GM12874 (cell line): ENCODE measurements at regions not wholly inside any gene's neighbourhood (a gene's known extent, or its start where the extent isn't known, plus 50 kb on each side); places are given as distances from the start of the nearest gene placed in this dataset.

Source experiments
- CTCF ChIP-seq: IDR thresholded peaks from 2 replicates; pipeline ENCODE4 v1.5.1; 2011; ENCODE audit warnings: low read depth, mild to moderate bottlenecking, control low read depth, low read length, moderate library complexity; ENCODE audit not compliant: insufficient read depth

- TF ChIP-seq CTCF, result no peak
These were observed 152.6 kb upstream of the MEX3C start for GRCh38 chr18:51350081-51350480.

GRCh38 chr18:51355841-51356240, 158.4 kb upstream of the MEX3C start:
- no peak for TF ChIP-seq CTCF

- TF ChIP-seq CTCF, result no peak
These were observed 163.8 kb upstream of the MEX3C start for GRCh38 chr18:51361130-51361860.

- no peak for TF ChIP-seq CTCF
These were observed 165.9 kb upstream of the MEX3C start for GRCh38 chr18:51363384-51363783.

GRCh38 chr18:51370996-51371395, 173.5 kb upstream of the MEX3C start:
- no peak for TF ChIP-seq CTCF

GRCh38 chr18:51371929-51372328, 174.4 kb upstream of the MEX3C start:
- no peak for TF ChIP-seq CTCF

GRCh38 chr18:51382081-51382480, 184.6 kb upstream of the MEX3C start:
- no peak for TF ChIP-seq CTCF
